Fibroblast of lung (primary cell): ENCODE measurements at regions not wholly inside any gene's neighbourhood (a gene's known extent, or its start where the extent isn't known, plus 50 kb on each side); places are given as distances from the start of the nearest gene placed in this dataset.

Experiments
- DNase-seq, 2 donors: peaks; one replicate each; pipeline versions ENCODE4 v3.0.0 to v3.0.0-alpha.2; 2010; ENCODE audit warnings: low read depth in 2 of 2
- H2AFZ ChIP-seq: 2 replicates; pipeline ENCODE4 v1.5.1; 2012; ENCODE audit warnings: low read length, control low read depth, inconsistent platforms
- H3K27ac ChIP-seq: 2 replicates; pipeline ENCODE4 v1.5.1; 2011; ENCODE audit warnings: low read length, control low read depth; ENCODE audit not compliant: insufficient read depth
- H3K27me3 ChIP-seq: 2 replicates; pipeline ENCODE4 v1.5.1; 2011; ENCODE audit warnings: mild to moderate bottlenecking, low read length; ENCODE audit not compliant: control insufficient read depth, insufficient read depth
- H3K36me3 ChIP-seq: 2 replicates; pipeline ENCODE4 v1.5.1; 2011; ENCODE audit warnings: low read length; ENCODE audit not compliant: control insufficient read depth, insufficient read depth
- H3K4me1 ChIP-seq: 2 replicates; pipeline ENCODE4 v1.5.1; 2011; ENCODE audit warnings: low read length; ENCODE audit not compliant: control insufficient read depth, insufficient read depth; ENCODE audit errors: extremely low read depth
- H3K4me2 ChIP-seq: 2 replicates; pipeline ENCODE4 v1.5.1; 2011; ENCODE audit warnings: low read length, control low read depth; ENCODE audit not compliant: insufficient read depth; ENCODE audit errors: extremely low read depth
- H3K4me3 ChIP-seq, 4 experiments: fragments of 200-600 bp in 1 of 4; sonication (generic) in 1 of 4; replicated peaks in 1 of 4; 2 replicates each; pipeline ENCODE4 v1.5.1; 2011 to 2016; ENCODE audit warnings: low read length in 4 of 4, low read depth in 3 of 4, mild to moderate bottlenecking in 3 of 4, control low read depth in 2 of 4, inconsistent platforms in 1 of 4, mixed read lengths in 1 of 4; ENCODE audit not compliant: insufficient read depth in 1 of 4; ENCODE audit errors: control extremely low read depth in 1 of 4
- H3K79me2 ChIP-seq: 2 replicates; pipeline ENCODE4 v1.5.1; 2012; ENCODE audit warnings: mild to moderate bottlenecking, low read length, inconsistent platforms; ENCODE audit not compliant: control insufficient read depth, insufficient read depth
- H3K9ac ChIP-seq: 2 replicates; pipeline ENCODE4 v1.5.1; 2011; ENCODE audit warnings: mild to moderate bottlenecking, low read length, control low read depth; ENCODE audit not compliant: insufficient read depth
- H3K9me3 ChIP-seq: 2 replicates; pipeline ENCODE4 v1.5.1; 2012; ENCODE audit warnings: low read depth, low read length; ENCODE audit not compliant: control insufficient read depth, insufficient read depth
- H4K20me1 ChIP-seq: 2 replicates; pipeline ENCODE4 v1.5.1; 2011; ENCODE audit warnings: low read length; ENCODE audit not compliant: control insufficient read depth, insufficient read depth; ENCODE audit errors: extremely low read depth
- CTCF ChIP-seq, 2 donors: IDR thresholded peaks in 1 of 2; conservative IDR thresholded peaks in 1 of 2; 1 replicate in 1 of 2; 2 replicates in 1 of 2; pipeline ENCODE4 v1.5.1; 2011 to 2012; ENCODE audit warnings: low read length in 2 of 2, control low read depth in 1 of 2, inconsistent platforms in 1 of 2, low read depth in 1 of 2, mild to moderate bottlenecking in 1 of 2
- EZH2 ChIP-seq: IDR thresholded peaks from 2 replicates; pipeline ENCODE4 v1.5.1; 2012; ENCODE audit warnings: low read length, control low read depth, mild to moderate bottlenecking; ENCODE audit errors: missing control alignments

DNA sequence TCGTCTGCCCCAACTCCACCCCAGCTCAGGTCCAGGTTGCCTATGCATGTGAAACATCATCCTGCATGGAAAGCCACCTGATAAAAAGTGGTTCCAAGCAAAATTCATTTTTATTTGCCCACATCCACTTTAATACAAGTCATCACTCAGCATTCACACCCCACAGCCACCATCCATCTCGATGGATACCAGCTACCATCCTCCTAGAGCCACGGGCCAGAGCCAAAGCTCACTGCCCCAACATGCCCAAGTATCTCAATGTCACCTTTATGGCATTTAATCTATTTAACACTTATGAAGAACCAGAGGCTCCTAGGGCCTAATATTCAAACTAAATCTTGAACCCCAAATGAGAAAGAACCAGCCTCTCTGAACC, 70.5 kb downstream of the COPRS start:
- Histone ChIP-seq H3K79me2 (no peaks in the 10 kb centered on the region), H3K27ac (peak overlapping the region; percentile 46), H3K36me3 (no peaks in the 10 kb centered on the region), H3K4me1 (peaks cover 9% of the 10 kb centered on the region), H4K20me1 (no peaks in the 10 kb centered on the region), H3K9ac (no peak overlapping the region), H3K4me3 (no peak overlapping the region), H2AFZ (no peak overlapping the region), H3K4me2 (peak overlapping the region; percentile 30), H3K27me3 (no peaks in the 10 kb centered on the region), H3K9me3 (no peaks in the 10 kb centered on the region)
- TF ChIP-seq EZH2: no peak
- no peak for TF ChIP-seq CTCF (conservative IDR thresholded peaks at IDR 0.05 in 1 of 2, IDR thresholded peaks at IDR 0.05 in 1 of 2; ENCODE audit: low read depth in 1 of 2, low read length in 2 of 2)
- DNase-seq: no peak

GRCh38 chr17:31787857-31788570, 71.0 kb downstream of the COPRS start:
- Histone ChIP-seq H3K9ac (no peak overlapping the region), H3K4me2 (peak overlapping the region; percentile 38), H3K27ac (peak overlapping the region; percentile 46), H3K9me3 (no peaks in the 10 kb centered on the region), H2AFZ (no peak overlapping the region), H3K79me2 (no peaks in the 10 kb centered on the region), H3K27me3 (no peaks in the 10 kb centered on the region), H3K36me3 (no peaks in the 10 kb centered on the region), H4K20me1 (no peaks in the 10 kb centered on the region), H3K4me3 (no peak overlapping the region), H3K4me1 (peaks cover 9% of the 10 kb centered on the region)
- no peak for TF ChIP-seq CTCF (conservative IDR thresholded peaks at IDR 0.05 in 1 of 2, IDR thresholded peaks at IDR 0.05 in 1 of 2; ENCODE audit: low read depth in 1 of 2, low read length in 2 of 2)
- TF ChIP-seq EZH2: no peak
- DNase-seq: peak; percentile 87 to 90

DNA sequence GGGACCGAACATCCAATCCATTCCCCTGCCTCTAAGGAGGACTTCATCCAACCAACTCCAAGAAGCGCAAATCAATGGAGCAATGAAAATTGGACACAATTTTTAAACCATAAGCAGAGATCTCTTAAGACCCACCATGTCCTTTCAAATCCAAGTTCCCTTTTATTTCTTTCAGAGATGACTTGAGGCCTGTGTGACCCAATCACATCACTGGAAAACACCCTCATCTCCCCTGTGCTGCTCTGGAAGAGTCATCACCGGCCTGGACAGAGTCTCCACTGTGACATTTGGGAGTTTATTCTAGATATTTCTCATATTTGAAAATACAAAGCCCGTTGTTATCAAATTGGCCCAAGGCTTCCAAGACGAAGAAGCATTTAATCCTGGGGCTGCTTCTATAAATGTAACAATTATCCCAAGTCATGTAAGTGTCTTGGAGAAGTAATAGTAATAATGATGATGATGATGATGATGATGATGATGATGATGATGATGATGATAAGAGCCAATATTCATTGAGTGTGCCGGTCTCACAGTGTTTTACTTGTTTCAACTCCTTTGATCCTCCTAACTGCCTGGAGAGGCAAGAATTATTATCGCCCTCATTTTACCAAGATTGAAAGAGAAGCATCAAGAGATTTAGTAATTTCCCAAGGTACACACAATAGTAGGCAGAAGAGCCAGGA, 72.1 kb downstream of the COPRS start:
- no peaks in the 10 kb centered on the region for H3K27me3 ChIP-seq
- no peak overlapping the region for H3K27ac ChIP-seq
- DNase-seq: no peak
- no peak overlapping the region for H3K4me3 ChIP-seq
- H2AFZ ChIP-seq: no peak overlapping the region
- no peaks in the 10 kb centered on the region for H3K36me3 ChIP-seq
- no peaks in the 10 kb centered on the region for H3K9me3 ChIP-seq
- H3K4me2 ChIP-seq: no peak overlapping the region
- no peak overlapping the region for H3K9ac ChIP-seq
- no peaks in the 10 kb centered on the region for H4K20me1 ChIP-seq
- TF ChIP-seq CTCF (conservative IDR thresholded peaks at IDR 0.05 in 1 of 2, IDR thresholded peaks at IDR 0.05 in 1 of 2; ENCODE audit: low read depth in 1 of 2, low read length in 2 of 2) (no peak), EZH2 (no peak)
- H3K4me1 ChIP-seq: peaks cover 9% of the 10 kb centered on the region
- H3K79me2 ChIP-seq: no peaks in the 10 kb centered on the region
